K562 (cell line): ENCODE measurements at regions not wholly inside any gene's neighbourhood (a gene's known extent, or its start where the extent isn't known, plus 50 kb on each side); places are given as distances from the start of the nearest gene placed in this dataset.

Experiments used
- ATAC-seq: fragments of 200-7000 bp; cut with Tn5 transposase; 3 replicates; pipeline ENCODE4 v1.9.1; 2020; ENCODE audit warnings: moderate library complexity
- BruUV-seq: library from RNA; stranded (reverse); fragments of 400-500 nt; replicated peaks from 2 replicates; lab custom pipeline; 2021; lab: Mats Ljungman, UMichigan
- CTCF ChIA-PET: fragments of 300-600 bp; formaldehyde crosslinking; extraction: SDS; loops from one replicate; lab custom pipeline; 2021; ENCODE audit warnings: low intra/inter-chr PET ratio; lab: Yijun Ruan, JAX
- POLR2A ChIA-PET: fragments of 300-600, 350-650 bp; sonication (Branson Sonifier 250); formaldehyde crosslinking; extraction: SDS; loops from one replicate; lab custom pipeline; 2021; ENCODE audit warnings: antibody characterized with exemption, inconsistent platforms; lab: Yijun Ruan, JAX
- DNase-seq, 4 experiments: peaks; one replicate each; pipeline versions ENCODE4 v3.0.0 to v3.0.0-alpha.2; 2011 to 2018; ENCODE audit warnings: low spot score in 3 of 4, mixed read lengths in 3 of 4; ENCODE audit errors: extremely low read depth in 1 of 4
- FAIRE-seq: peaks from 2 replicates; lab custom pipeline; 2011; peaks lifted over from hg19 to GRCh38; lab: Jason Lieb, UNC
- H2AFZ ChIP-seq: 2 replicates; pipeline ENCODE4 v1.6.0; 2011; ENCODE audit warnings: low read depth, low read length, control low read depth, inconsistent platforms
- H3K27ac ChIP-seq: fragments of 200-600 bp; 3 replicates; pipeline ENCODE4 v1.8.0; 2011; ENCODE audit warnings: low read depth, mild to moderate bottlenecking, control low read depth, inconsistent platforms, low read length, moderate library complexity, mixed read lengths; ENCODE audit errors: extremely low read depth
- H3K27me3 ChIP-seq, 2 experiments: fragments of 300-600 bp in 1 of 2; 2 replicates in 1 of 2; 3 replicates in 1 of 2; pipeline versions ENCODE4 v1.6.0 to v1.8.0; 2011; ENCODE audit warnings: inconsistent platforms in 2 of 2, low read length in 2 of 2, mild to moderate bottlenecking in 1 of 2, mixed read lengths in 1 of 2, moderate library complexity in 1 of 2; ENCODE audit not compliant: control insufficient read depth in 2 of 2, insufficient read depth in 2 of 2
- H3K36me3 ChIP-seq: fragments of 300-600 bp; 3 replicates; pipeline ENCODE4 v1.8.0; 2011; ENCODE audit warnings: mild to moderate bottlenecking, low read length, inconsistent platforms; ENCODE audit not compliant: control insufficient read depth, insufficient read depth
- H3K4me1 ChIP-seq, 2 experiments: fragments of 200-600 bp in 1 of 2; replicated peaks in 1 of 2; 2 replicates in 1 of 2; 3 replicates in 1 of 2; pipeline versions ENCODE4 v1.5.1 to v1.8.0; 2011; ENCODE audit warnings: inconsistent platforms in 2 of 2, low read length in 2 of 2, mild to moderate bottlenecking in 1 of 2, mixed read lengths in 1 of 2, moderate library complexity in 1 of 2; ENCODE audit not compliant: control insufficient read depth in 2 of 2, insufficient read depth in 2 of 2
- H3K4me2 ChIP-seq: 2 replicates; pipeline ENCODE4 v1.6.1; 2011; ENCODE audit warnings: low read length, control low read depth, inconsistent platforms, mixed read lengths; ENCODE audit not compliant: insufficient read depth
- H3K4me3 ChIP-seq: fragments of 200-600 bp; sonication (generic), shearing (Covaris generic); 2 replicates; pipeline ENCODE4 v1.5.1; 2016; ENCODE audit warnings: control low read depth, inconsistent platforms
- H3K79me2 ChIP-seq: fragments of 200-600 bp; 3 replicates; pipeline ENCODE4 v1.8.0; 2011; ENCODE audit warnings: low read length, inconsistent platforms; ENCODE audit not compliant: control insufficient read depth, insufficient read depth
- H3K9ac ChIP-seq, 2 experiments: 2 replicates each; pipeline versions ENCODE4 v1.6.0 to v1.6.1; 2011; ENCODE audit warnings: low read depth in 2 of 2, low read length in 2 of 2, control low read depth in 1 of 2, inconsistent platforms in 1 of 2, mild to moderate bottlenecking in 1 of 2, mixed read lengths in 1 of 2; ENCODE audit not compliant: insufficient read depth in 1 of 2
- H3K9me1 ChIP-seq: one replicate; pipeline ENCODE4 v1.6.0; 2011; ENCODE audit warnings: inconsistent platforms, mild to moderate bottlenecking, low read length, moderate library complexity; ENCODE audit not compliant: control insufficient read depth, insufficient read depth
- H3K9me3 ChIP-seq: replicated peaks from 2 replicates; pipeline ENCODE4 v1.5.1; 2011; ENCODE audit warnings: low read depth, low read length, inconsistent platforms; ENCODE audit not compliant: control insufficient read depth, insufficient read depth
- H4K20me1 ChIP-seq: replicated peaks from 2 replicates; pipeline ENCODE4 v1.6.1; 2011; ENCODE audit warnings: low read length, inconsistent platforms, mixed read lengths; ENCODE audit not compliant: control insufficient read depth, insufficient read depth
- MNT ChIP-seq, 2 experiments: fragments of 450-650 bp; conservative IDR thresholded peaks; 2 replicates each; pipeline ENCODE4 v1.6.1; 2017; ENCODE audit warnings: mild to moderate bottlenecking in 2 of 2, moderate library complexity in 2 of 2
- NR4A1 ChIP-seq, 2 experiments: fragments of 250-450 bp in 1 of 2; fragments of 450-650 bp in 1 of 2; sonication (Bioruptor Pico) in 1 of 2; IDR thresholded peaks; 2 replicates each; pipeline versions ENCODE4 v1.4.0 to v1.6.1; 2016 to 2020; ENCODE audit warnings: mild to moderate bottlenecking in 2 of 2, missing compliant biosample characterization in 1 of 2, missing genetic modification characterization in 1 of 2, moderate library complexity in 1 of 2
- whole genome bisulfite sequencing: fragments of 100-300 bp; shearing (Covaris generic); methylation state at CpG from one replicate; pipeline ENCODE4 v1.1.6; 2016; ENCODE audit warnings: low coverage, mixed read lengths; ENCODE audit not compliant: insufficient coverage; ENCODE audit errors: missing lambda C conversion rate; 5-methylcytosine and 5-hydroxymethylcytosine counted together
- in situ Hi-C: fragments of 300-500 bp; cut with MboI; formaldehyde crosslinking; loops from 4 replicates; pipeline ENCODE4 v1.15.0; 2018; ENCODE audit warnings: inconsistent platforms, mixed read lengths
- intact Hi-C: fragments of 100-400 bp; cut with micrococcal nuclease; formaldehyde crosslinking; loops from 2 replicates; pipeline ENCODE4 v1.14.2; 2022

- TF ChIP-seq NR4A1 (CRISPR knock-in tag; IDR thresholded peaks at IDR 0.05) (no peak), NR4A1 (tag; IDR thresholded peaks at IDR 0.05) (no peak)
Observed at GRCh38 chr12:126404293-126404881, 1339.2 kb downstream of the AACS start (continued).

- in situ Hi-C loops: no loop called here
- intact Hi-C loops: no loop called here
- WGBS: 0% methylated on average over 5 of the region's 5 CpGs
Observed at GRCh38 chr12:126418400-126418799, 1353.2 kb downstream of the AACS start.

More at GRCh38 chr12:126418400-126418799, 1353.2 kb downstream of the AACS start:
- H3K27me3 ChIP-seq: no peaks in the 10 kb centered on the region
- CTCF ChIA-PET: no interaction called here
- no peak for TF ChIP-seq MNT (conservative IDR thresholded peaks at IDR 0.05)
- BruUV-seq: no TSS peak
- no peak overlapping the region for H3K9ac ChIP-seq
- no peaks in the 10 kb centered on the region for H3K79me2 ChIP-seq
- H3K9me3 ChIP-seq: no peaks in the 10 kb centered on the region
- FAIRE-seq (no peak), DNase-seq (no peak), ATAC-seq (no peak)
- H3K4me2 ChIP-seq: no peak overlapping the region
- no peaks in the 10 kb centered on the region for H3K36me3 ChIP-seq
- no peak overlapping the region for H2AFZ ChIP-seq
- no peaks in the 10 kb centered on the region for H3K4me1 ChIP-seq
- H3K4me3 ChIP-seq: no peak overlapping the region
- no peaks in the 10 kb centered on the region for H4K20me1 ChIP-seq
- POLR2A ChIA-PET: no interaction called here
- no peaks in the 10 kb centered on the region for H3K9me1 ChIP-seq
- no peak overlapping the region for H3K27ac ChIP-seq
